A549 (cell line): ENCODE measurements at regions not wholly inside any gene's neighbourhood (a gene's known extent, or its start where the extent isn't known, plus 50 kb on each side); places are given as distances from the start of the nearest gene placed in this dataset.

ENCODE experiments used
- BHLHE40 ChIP-seq: IDR thresholded peaks from 2 replicates; pipeline ENCODE4 v1.6.1; 2012; ENCODE audit warnings: low read depth, low read length, inconsistent platforms
- CTCF ChIP-seq: fragments of >200 bp; sonication (Bioruptor Twin); formaldehyde crosslinking; IDR thresholded peaks from 3 replicates; pipeline ENCODE4 v1.5.1; 2016
- E2F6 ChIP-seq: IDR thresholded peaks from 2 replicates; pipeline ENCODE4 v1.6.1; 2012; ENCODE audit warnings: low read depth, borderline replicate concordance
- MAFK ChIP-seq: fragments of 450-650 bp; IDR thresholded peaks from 2 replicates; pipeline ENCODE4 v1.6.1; 2014; ENCODE audit not compliant: partially characterized antibody
- POLR2AphosphoS2 ChIP-seq: conservative IDR thresholded peaks from 2 replicates; pipeline ENCODE4 v1.6.1; 2012; ENCODE audit warnings: low read length, improper control_type of control experiment, inconsistent platforms
- RAD21 ChIP-seq, 2 experiments: fragments of >200 bp in 1 of 2; sonication (Bioruptor Twin) in 1 of 2; formaldehyde crosslinking in 1 of 2; IDR thresholded peaks in 1 of 2; conservative IDR thresholded peaks in 1 of 2; 2 replicates in 1 of 2; 3 replicates in 1 of 2; pipeline ENCODE4 v1.6.1; 2012 to 2018; ENCODE audit warnings: inconsistent platforms in 1 of 2
- RCOR1 ChIP-seq: fragments of 150-350 bp; IDR thresholded peaks from 2 replicates; pipeline ENCODE4 v1.6.1; 2014; ENCODE audit warnings: antibody characterized with exemption, low read length, low read depth

GRCh38 chr5:17436761-17437221, 61.2 kb upstream of the TAF11L2 start:
- TF ChIP-seq RCOR1 = no peak
- no peak for TF ChIP-seq MAFK
- TF ChIP-seq BHLHE40 = no peak
- no peak for TF ChIP-seq CTCF
- no peak for TF ChIP-seq RAD21 (conservative IDR thresholded peaks at IDR 0.05 in 1 of 2, IDR thresholded peaks at IDR 0.05 in 1 of 2)
- TF ChIP-seq POLR2AphosphoS2 = no peak
- no peak for TF ChIP-seq E2F6
